C4-2B (cell line): ENCODE measurements at regions not wholly inside any gene's neighbourhood (a gene's known extent, or its start where the extent isn't known, plus 50 kb on each side); places are given as distances from the start of the nearest gene placed in this dataset.

Experiments used
- H3K27ac ChIP-seq: fragments of 450-650 bp; 2 replicates; pipeline ENCODE4 v1.5.1; 2017
- ZFX ChIP-seq: fragments of 450-650 bp; IDR thresholded peaks from 2 replicates; pipeline ENCODE4 v1.6.1; 2017
- TF ChIP-seq, protein P1 (sequence below): fragments of 450-650 bp; conservative IDR thresholded peaks from 2 replicates; pipeline ENCODE4 v1.5.1; 2017; ENCODE audit warnings: mild to moderate bottlenecking

DNA sequence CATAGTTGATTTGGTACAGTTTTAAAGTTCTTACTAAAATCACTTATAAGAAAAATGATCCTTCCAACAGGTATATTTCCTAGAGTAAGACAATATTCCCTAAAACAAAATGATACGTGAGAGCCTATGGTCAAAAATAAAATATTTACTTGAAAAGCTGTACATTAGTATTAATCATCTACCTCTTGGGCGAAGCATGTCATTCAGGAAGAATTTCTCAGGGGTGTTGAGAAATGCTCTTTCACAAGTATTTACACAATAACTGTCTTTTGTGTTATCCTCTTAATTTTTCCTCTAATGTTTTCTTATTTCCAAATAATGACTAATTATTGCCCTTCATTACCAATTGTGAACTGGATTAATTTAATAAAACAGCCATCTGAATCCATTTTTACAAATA lies 466.3 kb downstream of the SATB2 start:
- no peak overlapping the region for H3K27ac ChIP-seq
- no peak for TF ChIP-seq ZFX
- TF ChIP-seq, protein P1, sequence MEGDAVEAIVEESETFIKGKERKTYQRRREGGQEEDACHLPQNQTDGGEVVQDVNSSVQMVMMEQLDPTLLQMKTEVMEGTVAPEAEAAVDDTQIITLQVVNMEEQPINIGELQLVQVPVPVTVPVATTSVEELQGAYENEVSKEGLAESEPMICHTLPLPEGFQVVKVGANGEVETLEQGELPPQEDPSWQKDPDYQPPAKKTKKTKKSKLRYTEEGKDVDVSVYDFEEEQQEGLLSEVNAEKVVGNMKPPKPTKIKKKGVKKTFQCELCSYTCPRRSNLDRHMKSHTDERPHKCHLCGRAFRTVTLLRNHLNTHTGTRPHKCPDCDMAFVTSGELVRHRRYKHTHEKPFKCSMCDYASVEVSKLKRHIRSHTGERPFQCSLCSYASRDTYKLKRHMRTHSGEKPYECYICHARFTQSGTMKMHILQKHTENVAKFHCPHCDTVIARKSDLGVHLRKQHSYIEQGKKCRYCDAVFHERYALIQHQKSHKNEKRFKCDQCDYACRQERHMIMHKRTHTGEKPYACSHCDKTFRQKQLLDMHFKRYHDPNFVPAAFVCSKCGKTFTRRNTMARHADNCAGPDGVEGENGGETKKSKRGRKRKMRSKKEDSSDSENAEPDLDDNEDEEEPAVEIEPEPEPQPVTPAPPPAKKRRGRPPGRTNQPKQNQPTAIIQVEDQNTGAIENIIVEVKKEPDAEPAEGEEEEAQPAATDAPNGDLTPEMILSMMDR: no peak

DNA sequence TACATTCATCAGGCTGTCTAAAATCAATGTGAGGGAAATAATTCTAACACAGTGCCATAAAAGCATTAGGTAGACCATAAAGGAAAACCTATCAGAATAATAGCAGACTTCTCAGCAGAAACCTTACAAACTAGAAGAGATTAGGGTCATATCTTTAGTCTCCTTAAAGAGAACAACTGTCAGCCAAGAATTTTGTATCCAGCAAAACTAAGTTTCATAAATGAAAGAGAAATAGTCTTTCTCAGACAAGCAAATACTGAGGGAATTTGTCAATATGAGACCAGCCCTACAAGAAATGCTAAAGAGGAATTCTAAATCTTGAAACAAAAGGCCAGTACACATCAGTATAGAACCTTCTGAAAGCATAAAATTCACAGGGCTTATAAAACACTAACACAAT lies 482.0 kb downstream of the SATB2 start:
- TF ChIP-seq, protein P1: no peak
- TF ChIP-seq ZFX: no peak
- no peak overlapping the region for H3K27ac ChIP-seq

DNA sequence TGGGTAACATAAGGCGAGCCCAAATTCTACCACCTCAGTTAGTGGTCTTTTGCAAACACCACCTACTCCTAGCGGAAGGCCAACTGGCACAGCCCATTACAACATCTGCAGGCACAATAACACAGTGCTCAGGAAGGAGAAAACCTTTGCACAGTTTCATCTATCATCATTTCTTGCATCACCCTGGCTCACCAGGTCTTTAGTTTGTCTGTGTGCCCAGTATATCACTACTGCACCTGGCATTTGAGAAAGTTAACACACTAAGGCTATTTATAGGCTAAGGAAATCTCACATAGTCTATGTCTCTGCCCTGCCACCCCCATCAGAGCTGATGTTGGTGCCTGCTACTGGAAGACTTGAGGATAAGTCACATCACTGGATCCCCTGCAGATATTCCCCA lies 484.0 kb downstream of the SATB2 start:
- no peak overlapping the region for H3K27ac ChIP-seq
- no peak for TF ChIP-seq ZFX
- TF ChIP-seq, protein P1: no peak

DNA sequence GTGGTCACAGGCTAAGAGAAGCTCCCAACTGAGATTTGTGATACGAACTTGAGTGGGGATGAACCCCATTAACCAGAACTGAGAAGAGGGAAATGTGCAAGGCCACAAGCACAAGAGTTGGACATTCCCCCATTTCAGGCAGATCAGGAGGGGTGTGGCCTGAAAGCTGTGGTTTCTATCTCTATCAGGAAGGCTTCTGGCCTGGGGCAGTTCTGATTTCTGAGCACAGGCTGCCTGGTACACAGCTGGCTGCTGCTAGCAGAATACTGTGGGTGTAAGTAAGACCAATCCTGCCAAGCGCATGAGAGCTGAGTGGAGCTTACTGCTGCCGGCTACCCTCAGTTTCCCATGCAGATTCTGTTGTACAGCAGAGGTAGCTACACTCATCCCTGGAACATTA lies 484.6 kb downstream of the SATB2 start:
- H3K27ac ChIP-seq: no peak overlapping the region
- TF ChIP-seq, protein P1: no peak
- TF ChIP-seq ZFX: no peak

DNA sequence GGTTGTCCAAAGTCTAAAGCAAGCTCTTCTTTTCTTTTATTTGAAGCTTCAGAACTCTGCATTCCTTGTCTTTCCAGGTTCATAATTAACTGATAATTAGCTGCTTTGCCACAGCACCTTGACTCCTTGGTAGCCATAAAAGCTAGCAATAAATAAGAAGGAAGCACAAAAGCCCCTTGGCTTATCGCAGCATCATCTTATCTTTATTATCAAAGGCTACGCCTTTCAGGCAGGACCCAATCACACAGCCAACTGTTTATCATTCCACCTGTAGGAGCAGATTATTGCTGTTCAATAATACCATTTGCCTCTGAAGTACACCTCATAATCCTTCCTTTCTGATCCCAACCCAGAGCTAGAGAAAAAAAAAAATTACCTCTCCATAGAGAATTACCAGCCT lies 489.2 kb downstream of the SATB2 start:
- H3K27ac ChIP-seq: no peak overlapping the region
- TF ChIP-seq ZFX: no peak
- TF ChIP-seq, protein P1: no peak

DNA sequence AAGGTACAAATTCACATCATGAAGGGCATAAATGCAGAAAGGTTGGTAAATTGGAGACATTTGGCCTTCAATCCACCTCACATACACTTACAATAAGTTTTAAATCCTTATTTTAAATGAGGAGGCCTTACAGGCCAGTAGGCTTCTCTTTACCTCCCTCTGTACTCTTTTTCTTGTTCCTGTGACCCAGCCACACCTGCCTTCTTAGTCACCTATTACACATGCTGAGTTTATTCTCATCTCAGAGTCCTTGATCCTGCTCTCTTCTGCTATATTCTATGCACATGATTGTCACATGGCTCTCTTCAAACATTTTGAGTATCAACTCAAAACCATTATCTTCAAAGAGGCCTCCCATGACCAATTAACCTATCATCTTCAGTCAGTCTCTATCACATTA lies 491.5 kb downstream of the SATB2 start:
- TF ChIP-seq, protein P1: no peak
- no peak for TF ChIP-seq ZFX
- no peak overlapping the region for H3K27ac ChIP-seq

DNA sequence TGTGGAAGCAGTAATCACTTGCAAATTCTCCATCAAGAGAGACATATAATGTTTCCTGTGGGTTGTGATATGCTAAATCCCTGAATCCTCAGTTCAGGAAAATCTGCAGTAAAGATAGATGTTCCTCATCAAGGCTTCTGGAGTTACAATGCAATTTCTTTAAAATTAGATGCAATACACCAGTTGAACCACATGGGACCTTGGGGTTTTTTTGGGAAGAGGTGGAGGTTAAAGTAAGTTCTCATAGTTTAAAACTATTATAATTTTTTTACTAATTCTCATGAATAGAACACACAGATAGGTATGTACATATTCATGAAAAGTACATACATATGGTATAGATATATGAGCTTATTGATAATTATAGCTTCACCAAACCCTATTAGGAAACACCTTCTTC lies 496.2 kb downstream of the SATB2 start:
- TF ChIP-seq ZFX: no peak
- TF ChIP-seq, protein P1: peak; percentile 18
- H3K27ac ChIP-seq: no peak overlapping the region
